Lung (tissue), 11 donors: ENCODE measurements at regions not wholly inside any gene's neighbourhood (a gene's known extent, or its start where the extent isn't known, plus 50 kb on each side); places are given as distances from the start of the nearest gene placed in this dataset.

Experiments
- ATAC-seq: fragments of 200-7000 bp; cut with Tn5 transposase; one replicate; pipeline ENCODE4 v1.9.1; 2020; ENCODE audit warnings: moderate number of reproducible peaks; ENCODE audit not compliant: insufficient read depth, low FRiP score
- DNase-seq, 3 donors: peaks; one replicate each; pipeline ENCODE4 v3.0.0-alpha.2; 2013 to 2017
- H3K27ac ChIP-seq, 2 donors: one replicate each; pipeline ENCODE4 v1.5.1; 2013; ENCODE audit warnings: mild to moderate bottlenecking in 2 of 2, moderate library complexity in 2 of 2, control low read depth in 1 of 2, inconsistent platforms in 1 of 2, low read depth in 1 of 2, low read length in 1 of 2
- H3K27me3 ChIP-seq, 3 donors: one replicate each; pipeline ENCODE4 v1.5.1; 2013; ENCODE audit warnings: low read length in 2 of 3; ENCODE audit not compliant: control insufficient read depth in 3 of 3, insufficient read depth in 3 of 3
- H3K36me3 ChIP-seq, 4 donors: one replicate each; pipeline ENCODE4 v1.5.1; 2013; ENCODE audit warnings: low read length in 4 of 4, mild to moderate bottlenecking in 1 of 4, moderate library complexity in 1 of 4; ENCODE audit not compliant: control insufficient read depth in 4 of 4, insufficient read depth in 4 of 4
- H3K4me1 ChIP-seq, 5 donors: one replicate each; pipeline ENCODE4 v1.5.1; 2013; ENCODE audit warnings: low read length in 5 of 5, mild to moderate bottlenecking in 2 of 5, moderate library complexity in 1 of 5; ENCODE audit not compliant: control insufficient read depth in 5 of 5, insufficient read depth in 5 of 5
- H3K4me3 ChIP-seq: one replicate; pipeline ENCODE4 v1.5.1; 2013; ENCODE audit warnings: mild to moderate bottlenecking, control low read depth, moderate library complexity
- H3K9ac ChIP-seq, 2 donors: one replicate each; pipeline ENCODE4 v1.5.1; 2013; ENCODE audit warnings: low read length in 2 of 2, control low read depth in 1 of 2; ENCODE audit not compliant: insufficient read depth in 1 of 2
- H3K9me3 ChIP-seq, 4 donors: one replicate each; pipeline ENCODE4 v1.5.1; 2013; ENCODE audit warnings: low read length in 3 of 4, mild to moderate bottlenecking in 1 of 4, moderate library complexity in 1 of 4; ENCODE audit not compliant: control insufficient read depth in 4 of 4, insufficient read depth in 3 of 4
- WGBS, 2 donors: extraction: QIAGEN DNeasy Blood & Tissue Kit; methylation state at CpG; one replicate each; pipeline ENCODE4 v1.1.7; 2013; 5-methylcytosine and 5-hydroxymethylcytosine counted together
- TF ChIP-seq, protein P1 (sequence below): IDR thresholded peaks from 2 replicates; pipeline ENCODE4 v1.5.1; 2012; ENCODE audit warnings: mild to moderate bottlenecking; ENCODE audit errors: control extremely low read depth, extremely low read depth
- donor health status: control.
- donor health status: control.
- donor health status: Bipolar disorder and iron deficiency.
- donor health status: healthy.
- donor health status: DM: yes; HTN: yes; CAD: no.

DNA sequence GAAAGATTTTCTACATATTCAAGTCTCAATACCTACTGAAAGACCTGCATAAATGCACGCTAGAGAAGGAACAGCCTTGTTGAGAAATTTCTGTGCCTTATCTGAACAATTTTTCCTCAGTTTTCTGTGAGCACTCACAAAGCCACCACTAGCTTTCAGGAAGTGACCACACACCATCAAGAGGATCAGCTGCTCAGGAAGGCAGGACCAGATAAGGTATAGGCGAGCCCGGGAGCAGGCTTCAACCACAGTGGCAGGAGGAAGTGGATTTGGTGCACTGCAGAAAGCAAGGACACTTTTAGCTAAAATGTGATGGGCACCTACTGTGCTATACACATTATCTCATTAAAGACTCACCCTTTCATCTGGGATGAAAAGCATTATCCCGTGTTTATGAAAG is 220.8 kb downstream of the RAB38 start:
- H3K4me1 ChIP-seq = no peaks in the 10 kb centered on the region
- no peak for DNase-seq

DNA sequence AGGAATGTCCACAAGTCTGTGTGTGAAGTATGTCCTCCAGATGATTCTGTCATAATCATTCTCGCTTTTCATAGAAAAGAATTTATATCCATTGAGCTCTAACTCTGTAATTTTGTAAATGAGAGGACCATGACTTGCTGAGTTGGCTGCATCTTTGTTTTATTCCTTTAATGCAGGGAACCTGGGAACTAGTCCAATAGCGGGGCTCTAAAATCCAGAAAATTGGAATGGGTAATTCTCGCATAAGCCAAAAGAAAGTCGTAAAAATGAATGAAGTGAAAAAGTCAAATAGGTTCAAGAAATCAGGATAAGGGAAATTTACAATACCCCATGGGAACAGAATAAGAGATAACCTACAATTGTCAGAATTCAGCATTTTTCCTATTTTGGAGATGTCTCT is 232.5 kb downstream of the RAB38 start:
- WGBS, 2 donors = 77 to 90% methylated on average over 4 of the region's 4 CpGs
- ATAC-seq (no peak), DNase-seq (peak in 2 of 3 donors; percentile 65 to 79)
- Histone ChIP-seq H3K27me3 (no peaks in the 10 kb centered on the region), H3K4me1 (peaks cover 0 to 3% (median 0%) of the 10 kb centered on the region in 5 donors), H3K27ac (no peak overlapping the region), H3K9ac (no peak overlapping the region), H3K36me3 (no peaks in the 10 kb centered on the region), H3K9me3 (no peaks in the 10 kb centered on the region), H3K4me3 (no peak overlapping the region)
- TF ChIP-seq, protein P1, sequence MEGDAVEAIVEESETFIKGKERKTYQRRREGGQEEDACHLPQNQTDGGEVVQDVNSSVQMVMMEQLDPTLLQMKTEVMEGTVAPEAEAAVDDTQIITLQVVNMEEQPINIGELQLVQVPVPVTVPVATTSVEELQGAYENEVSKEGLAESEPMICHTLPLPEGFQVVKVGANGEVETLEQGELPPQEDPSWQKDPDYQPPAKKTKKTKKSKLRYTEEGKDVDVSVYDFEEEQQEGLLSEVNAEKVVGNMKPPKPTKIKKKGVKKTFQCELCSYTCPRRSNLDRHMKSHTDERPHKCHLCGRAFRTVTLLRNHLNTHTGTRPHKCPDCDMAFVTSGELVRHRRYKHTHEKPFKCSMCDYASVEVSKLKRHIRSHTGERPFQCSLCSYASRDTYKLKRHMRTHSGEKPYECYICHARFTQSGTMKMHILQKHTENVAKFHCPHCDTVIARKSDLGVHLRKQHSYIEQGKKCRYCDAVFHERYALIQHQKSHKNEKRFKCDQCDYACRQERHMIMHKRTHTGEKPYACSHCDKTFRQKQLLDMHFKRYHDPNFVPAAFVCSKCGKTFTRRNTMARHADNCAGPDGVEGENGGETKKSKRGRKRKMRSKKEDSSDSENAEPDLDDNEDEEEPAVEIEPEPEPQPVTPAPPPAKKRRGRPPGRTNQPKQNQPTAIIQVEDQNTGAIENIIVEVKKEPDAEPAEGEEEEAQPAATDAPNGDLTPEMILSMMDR = no peak

More for the DNA sequence above, 220.8 kb downstream of the RAB38 start:
- Histone ChIP-seq H3K27ac (no peak overlapping the region), H3K27me3 (no peaks in the 10 kb centered on the region), H3K9ac (no peak overlapping the region), H3K9me3 (peaks cover 0 to 3% (median 0%) of the 10 kb centered on the region in 4 donors), H3K4me3 (no peak overlapping the region), H3K36me3 (no peaks in the 10 kb centered on the region)
- ATAC-seq = peak; percentile 34
- TF ChIP-seq, protein P1 = no peak
- WGBS, 2 donors = 28 to 55% methylated on average over 4 of the region's 4 CpGs

DNA sequence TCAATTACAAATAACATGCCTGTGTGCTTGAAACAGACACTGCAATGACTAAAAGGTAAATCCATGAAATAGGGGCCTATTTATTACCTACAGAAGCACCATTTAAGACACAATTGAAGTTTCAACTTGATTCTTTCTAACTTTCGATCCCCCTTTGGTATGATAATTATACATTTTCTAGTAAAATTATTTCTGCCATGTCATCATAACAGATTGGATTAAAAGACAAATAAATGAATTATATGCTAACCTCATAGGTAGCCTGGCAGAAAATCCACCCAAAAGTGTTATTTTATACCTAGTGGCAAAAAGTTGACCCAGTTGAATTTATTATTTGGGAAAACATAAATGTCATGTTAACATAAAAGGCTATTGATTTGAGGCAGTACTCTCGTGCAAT is 241.1 kb downstream of the RAB38 start:
- Histone ChIP-seq H3K9ac (no peak overlapping the region), H3K4me1 (no peaks in the 10 kb centered on the region), H3K9me3 (no peaks in the 10 kb centered on the region), H3K36me3 (no peaks in the 10 kb centered on the region), H3K27ac (no peak overlapping the region), H3K27me3 (no peaks in the 10 kb centered on the region), H3K4me3 (no peak overlapping the region)
- DNase-seq (no peak), ATAC-seq (no peak)
- 76 to 79% methylated on average over 2 of the region's 2 CpGs for WGBS, 2 donors
- TF ChIP-seq, protein P1 = no peak

DNA sequence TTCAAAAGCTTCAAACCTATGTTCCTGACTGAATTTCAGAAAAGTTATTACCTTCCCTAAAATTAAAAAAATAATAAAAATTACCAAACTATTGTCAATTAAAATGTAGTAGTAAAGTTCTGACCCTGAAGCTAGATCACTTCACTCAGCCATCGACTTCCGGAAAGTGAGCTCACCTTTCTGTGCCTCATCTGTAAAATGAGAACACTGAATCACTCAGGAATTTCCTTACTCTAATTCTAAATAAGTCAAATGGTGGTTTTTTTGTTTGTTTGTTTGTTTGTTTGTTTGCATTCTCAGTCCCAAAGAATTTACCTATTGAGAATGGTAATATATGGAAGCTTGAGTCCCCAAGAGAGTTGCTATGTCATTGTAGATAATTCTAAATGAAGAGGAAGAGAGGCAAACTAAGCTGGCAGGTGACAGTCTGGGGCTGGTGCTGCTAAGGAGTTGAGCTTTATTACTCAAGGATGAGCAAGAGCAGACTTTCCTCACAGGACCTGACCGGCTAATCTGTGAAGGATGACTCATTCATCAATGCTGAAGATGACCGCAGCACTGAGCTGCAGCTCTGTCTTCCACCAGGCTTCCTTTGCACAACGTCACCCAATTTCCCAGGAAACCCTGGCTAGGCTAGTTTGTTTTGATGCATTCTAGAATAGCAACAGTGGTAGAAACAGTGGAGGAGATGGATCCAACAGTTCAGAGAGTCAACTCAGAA is 248.8 kb downstream of the RAB38 start:
- H3K36me3 ChIP-seq = no peaks in the 10 kb centered on the region
- 80% methylated on average over 5 of the region's 5 CpGs for WGBS, 2 donors
- H3K27ac ChIP-seq = no peak overlapping the region
- TF ChIP-seq, protein P1 = no peak
- no peak overlapping the region for H3K4me3 ChIP-seq
- ATAC-seq (no peak), DNase-seq (no peak)
- H3K9me3 ChIP-seq = no peaks in the 10 kb centered on the region
- H3K4me1 ChIP-seq = no peaks in the 10 kb centered on the region
- no peak overlapping the region for H3K9ac ChIP-seq
- H3K27me3 ChIP-seq = no peaks in the 10 kb centered on the region
